HCT116 (cell line): ENCODE measurements at regions not wholly inside any gene's neighbourhood (a gene's known extent, or its start where the extent isn't known, plus 50 kb on each side); places are given as distances from the start of the nearest gene placed in this dataset.

Source experiments
- ATAC-seq: fragments of 200-7000 bp; cut with Tn5 transposase; 2 replicates; pipeline ENCODE4 v1.9.1; 2020; ENCODE audit warnings: mild to moderate bottlenecking, moderate library complexity
- BruUV-seq: library from RNA; stranded (reverse); fragments of 400-500 nt; replicated peaks from 2 replicates; lab custom pipeline; 2021; lab: Mats Ljungman, UMichigan
- CTCF ChIA-PET: fragments of 300-600 bp; sonication (Branson Sonifier 250); formaldehyde crosslinking; loops from one replicate; lab custom pipeline; 2021; ENCODE audit warnings: antibody characterized with exemption; lab: Charles Lee
- POLR2A ChIA-PET: fragments of 300-600, 350-600 bp; sonication (Branson Sonifier 250); formaldehyde crosslinking; loops from one replicate; lab custom pipeline; 2021; ENCODE audit warnings: antibody characterized with exemption; lab: Charles Lee
- RAD21 ChIA-PET, 2 experiments: fragments of 300-600 bp; sonication (Branson Sonifier 250); formaldehyde crosslinking; loops; one replicate each; lab custom pipeline; 2023; ENCODE audit warnings: low total read pairs in 2 of 2; ENCODE audit not compliant: uncharacterized antibody in 2 of 2, unreplicated experiment in 2 of 2, low non-redundant PET in 1 of 2; lab: Charles Lee
- DNase-seq: peaks from one replicate; pipeline ENCODE4 v3.0.0-alpha.2; 2010; ENCODE audit warnings: low read depth, low spot score
- H2AFZ ChIP-seq: fragments of 200-600 bp; shearing (Covaris generic), sonication (generic); 2 replicates; pipeline ENCODE4 v1.6.1; 2017; ENCODE audit warnings: low read depth, mixed run types, mixed read lengths, antibody characterized with exemption, low read length; ENCODE audit not compliant: poor library complexity, severe bottlenecking
- H3K27ac ChIP-seq: 2 replicates; pipeline ENCODE4 v1.5.1; 2012; ENCODE audit warnings: low read depth, low read length
- H3K27me3 ChIP-seq: fragments of 200-600 bp; sonication (generic); 2 replicates; pipeline ENCODE4 v1.6.1; 2016; ENCODE audit warnings: mixed run types, low read length, mixed read lengths; ENCODE audit not compliant: insufficient read depth
- H3K36me3 ChIP-seq, 2 experiments: fragments of 200-500 bp in 1 of 2; fragments of 200-600 bp in 1 of 2; sonication (Bioruptor generic) in 1 of 2; sonication (generic) in 1 of 2; 2 replicates each; pipeline versions ENCODE4 v1.5.1 to v1.6.1; 2014 to 2016; ENCODE audit warnings: low read length in 2 of 2, inconsistent platforms in 1 of 2, mixed read lengths in 1 of 2, mixed run types in 1 of 2; ENCODE audit not compliant: insufficient read depth in 2 of 2, control insufficient read depth in 1 of 2
- H3K4me1 ChIP-seq, 2 experiments: fragments of 200-600 bp in 1 of 2; sonication (generic) in 1 of 2; 2 replicates each; pipeline versions ENCODE4 v1.5.1 to v1.6.1; 2012 to 2017; ENCODE audit warnings: low read length in 2 of 2, inconsistent platforms in 1 of 2, mild to moderate bottlenecking in 1 of 2, mixed read lengths in 1 of 2, mixed run types in 1 of 2, moderate library complexity in 1 of 2; ENCODE audit not compliant: insufficient read depth in 2 of 2, control insufficient read depth in 1 of 2
- H3K4me2 ChIP-seq: fragments of 200-600 bp; sonication (generic); 2 replicates; pipeline ENCODE4 v1.6.1; 2017; ENCODE audit warnings: mixed run types, low read length, mixed read lengths
- H3K4me3 ChIP-seq, 2 experiments: fragments of 200-600 bp in 1 of 2; sonication (generic) in 1 of 2; replicated peaks in 1 of 2; 2 replicates each; pipeline ENCODE4 v1.5.1; 2011 to 2016; ENCODE audit warnings: low read length in 2 of 2, control low read depth in 1 of 2, low read depth in 1 of 2, mild to moderate bottlenecking in 1 of 2, mixed read lengths in 1 of 2, mixed run types in 1 of 2
- H3K79me2 ChIP-seq: fragments of 200-600 bp; sonication (generic); 2 replicates; pipeline ENCODE4 v1.6.1; 2017; ENCODE audit warnings: mild to moderate bottlenecking, mixed run types, low read length, moderate library complexity, mixed read lengths; ENCODE audit not compliant: insufficient read depth
- H3K9ac ChIP-seq: fragments of 200-600 bp; sonication (generic); 2 replicates; pipeline ENCODE4 v1.6.1; 2016; ENCODE audit warnings: low read length, mixed read lengths
- H3K9me2 ChIP-seq: fragments of 200-600 bp; sonication (generic), shearing (Covaris generic); 2 replicates; pipeline ENCODE4 v1.6.1; 2017; ENCODE audit warnings: mixed run types, mild to moderate bottlenecking, moderate library complexity; ENCODE audit not compliant: insufficient read depth
- H3K9me3 ChIP-seq, 2 experiments: fragments of 200-500 bp in 1 of 2; fragments of 200-600 bp in 1 of 2; sonication (Bioruptor generic) in 1 of 2; sonication (generic) in 1 of 2; 2 replicates each; pipeline ENCODE4 v1.6.1; 2014 to 2017; ENCODE audit warnings: low read length in 2 of 2, mixed read lengths in 2 of 2, inconsistent platforms in 1 of 2, low read depth in 1 of 2, mild to moderate bottlenecking in 1 of 2, mixed run types in 1 of 2, moderate library complexity in 1 of 2; ENCODE audit not compliant: control insufficient read depth in 1 of 2, insufficient read depth in 1 of 2
- H4K20me1 ChIP-seq: fragments of 200-600 bp; sonication (generic), shearing (Covaris generic); 2 replicates; pipeline ENCODE4 v1.6.1; 2017; ENCODE audit warnings: mixed run types, mild to moderate bottlenecking, moderate library complexity; ENCODE audit not compliant: insufficient read depth
- ATF3 ChIP-seq: IDR thresholded peaks from 2 replicates; pipeline ENCODE4 v1.6.1; 2012
- CEBPB ChIP-seq: IDR thresholded peaks from 2 replicates; pipeline ENCODE4 v1.6.1; 2012; ENCODE audit warnings: low read depth
- CTCF ChIP-seq, 3 experiments: fragments of 200-600 bp in 1 of 3; sonication (generic) in 1 of 3; IDR thresholded peaks in 2 of 3; conservative IDR thresholded peaks in 1 of 3; 2 replicates each; pipeline ENCODE4 v1.5.1; 2012 to 2017; ENCODE audit warnings: low read depth in 2 of 3, low read length in 2 of 3, antibody characterized with exemption in 1 of 3, borderline replicate concordance in 1 of 3, control low read depth in 1 of 3, mild to moderate bottlenecking in 1 of 3, mixed read lengths in 1 of 3, mixed run types in 1 of 3, moderate library complexity in 1 of 3; ENCODE audit not compliant: insufficient read depth in 1 of 3
- EGR1 ChIP-seq: IDR thresholded peaks from 2 replicates; pipeline ENCODE4 v1.6.1; 2012; ENCODE audit warnings: low read depth
- ELF1 ChIP-seq: IDR thresholded peaks from 2 replicates; pipeline ENCODE4 v1.6.1; 2012; ENCODE audit warnings: low read depth, borderline replicate concordance
- FOSL1 ChIP-seq: IDR thresholded peaks from 2 replicates; pipeline ENCODE4 v1.6.1; 2012; ENCODE audit warnings: low read depth
- JUND ChIP-seq: IDR thresholded peaks from 2 replicates; pipeline ENCODE4 v1.6.1; 2012
- MAX ChIP-seq: IDR thresholded peaks from 2 replicates; pipeline ENCODE4 v1.6.1; 2012
- POLR2A ChIP-seq: IDR thresholded peaks from 2 replicates; pipeline ENCODE4 v1.7.0; 2011; ENCODE audit warnings: borderline replicate concordance; ENCODE audit not compliant: insufficient read depth, insufficient read length; ENCODE audit errors: extremely low read depth
- POLR2AphosphoS5 ChIP-seq: IDR thresholded peaks from 2 replicates; pipeline ENCODE4 v1.6.1; 2011; ENCODE audit warnings: mild to moderate bottlenecking, low read depth, low read length, moderate library complexity
- RAD21 ChIP-seq: IDR thresholded peaks from 2 replicates; pipeline ENCODE4 v1.6.1; 2012; ENCODE audit warnings: low read depth, mild to moderate bottlenecking
- REST ChIP-seq: IDR thresholded peaks from 2 replicates; pipeline ENCODE4 v1.6.1; 2012; ENCODE audit warnings: low read depth
- SIN3A ChIP-seq: IDR thresholded peaks from 2 replicates; pipeline ENCODE4 v1.6.1; 2012; ENCODE audit warnings: low read depth
- SP1 ChIP-seq: IDR thresholded peaks from 2 replicates; pipeline ENCODE4 v1.6.1; 2012; ENCODE audit warnings: low read depth
- SRF ChIP-seq: IDR thresholded peaks from 2 replicates; pipeline ENCODE4 v1.6.1; 2012; ENCODE audit warnings: low read depth
- TCF7L2 ChIP-seq: IDR thresholded peaks from 2 replicates; pipeline ENCODE4 v1.7.0; 2011; ENCODE audit warnings: borderline replicate concordance, inconsistent platforms; ENCODE audit not compliant: insufficient read depth, insufficient read length; ENCODE audit errors: extremely low read depth
- YY1 ChIP-seq: IDR thresholded peaks from 2 replicates; pipeline ENCODE4 v1.6.1; 2011; ENCODE audit warnings: low read length, low read depth, moderate library complexity, mild to moderate bottlenecking; ENCODE audit not compliant: insufficient replicate concordance; ENCODE audit errors: extremely low read depth
- ZBTB33 ChIP-seq: IDR thresholded peaks from 2 replicates; pipeline ENCODE4 v1.6.1; 2011; ENCODE audit warnings: mild to moderate bottlenecking, low read length, moderate library complexity; ENCODE audit not compliant: insufficient replicate concordance; ENCODE audit errors: extremely low read depth
- ZFX ChIP-seq: fragments of 450-650 bp; IDR thresholded peaks from 2 replicates; pipeline ENCODE4 v1.6.1; 2017
- ZNF274 ChIP-seq: fragments of 200-500 bp; sonication (Bioruptor generic); IDR thresholded peaks from 2 replicates; pipeline ENCODE4 v1.6.1; 2014; ENCODE audit warnings: mild to moderate bottlenecking, low read depth, low read length, inconsistent platforms
- intact Hi-C: fragments of 100-400 bp; cut with micrococcal nuclease; formaldehyde crosslinking; loops from 2 replicates; pipeline ENCODE4 v1.10.0; 2022

GRCh38 chrX:117843749-117844148, 272.9 kb downstream of the KLHL13 start:
- Histone ChIP-seq H3K4me1 (no peaks in the 10 kb centered on the region), H3K4me2 (no peak overlapping the region), H3K9ac (no peak overlapping the region), H3K4me3 (no peak overlapping the region), H3K27me3 (no peaks in the 10 kb centered on the region), H3K79me2 (no peaks in the 10 kb centered on the region), H4K20me1 (no peaks in the 10 kb centered on the region), H3K27ac (no peak overlapping the region), H2AFZ (no peak overlapping the region), H3K9me2 (no peaks in the 10 kb centered on the region), H3K9me3 (no peaks in the 10 kb centered on the region), H3K36me3 (no peaks in the 10 kb centered on the region)
- POLR2A ChIA-PET, result no interaction called here
- RAD21 ChIA-PET, result no interaction called here
- no peak for DNase-seq
- BruUV-seq, result no TSS peak
- intact Hi-C loops, result no loop called here
- ATAC-seq, result no peak
- CTCF ChIA-PET, result no interaction called here
- no peak for TF ChIP-seq POLR2A
- no peak for TF ChIP-seq ELF1
- TF ChIP-seq SRF, result no peak
- no peak for TF ChIP-seq JUND
- no peak for TF ChIP-seq SP1
- TF ChIP-seq TCF7L2, result no peak
- TF ChIP-seq EGR1, result no peak
- TF ChIP-seq ZNF274, result no peak
- TF ChIP-seq REST, result no peak
- no peak for TF ChIP-seq ZBTB33
- no peak for TF ChIP-seq MAX
- no peak for TF ChIP-seq FOSL1
- no peak for TF ChIP-seq POLR2AphosphoS5
- no peak for TF ChIP-seq SIN3A
- TF ChIP-seq CTCF (IDR thresholded peaks at IDR 0.05 in 2 of 3, conservative IDR thresholded peaks at IDR 0.05 in 1 of 3; ENCODE audit: borderline replicate concordance in 1 of 3, insufficient read depth in 1 of 3, low read depth in 2 of 3, low read length in 2 of 3), result no peak
- TF ChIP-seq CEBPB, result no peak
- no peak for TF ChIP-seq ATF3
- no peak for TF ChIP-seq YY1
- no peak for TF ChIP-seq ZFX
- no peak for TF ChIP-seq RAD21
